ENCODE measurements at regions not wholly inside any gene's neighbourhood (a gene's known extent, or its start where the extent isn't known, plus 50 kb on each side); places are given as distances from the start of the nearest gene placed in this dataset.

- Histone ChIP-seq H3K56ac (replicated peaks; ENCODE audit: insufficient read length, low read depth, low read length) (no peak overlapping the region), H2BK5ac (ENCODE audit: low read depth, low read length) (no peak overlapping the region), H4K5ac (ENCODE audit: insufficient read length, low read depth, low read length) (no peak overlapping the region), H4K20me1 (replicated peaks in 1 of 2; ENCODE audit: control insufficient read depth in 1 of 2, insufficient read depth in 2 of 2, low read length in 2 of 2) (no peaks in the 10 kb centered on the region), H3K9ac (replicated peaks in 1 of 4; ENCODE audit: extremely low read depth in 1 of 4, low read depth in 3 of 4, low read length in 3 of 4) (no peak overlapping the region), H3K27me3 (replicated peaks in 1 of 4; ENCODE audit: control insufficient read depth in 3 of 4, extremely low read depth in 1 of 4, insufficient read depth in 3 of 4, low read length in 3 of 4) (no peaks in the 10 kb centered on the region), H2BK120ac (replicated peaks; ENCODE audit: low read depth, low read length) (no peak overlapping the region), H3K23me2 (ENCODE audit: low read depth, low read length) (no peaks in the 10 kb centered on the region), H3K79me2 (ENCODE audit: control insufficient read depth in 1 of 2, insufficient read depth in 2 of 2, low read length in 2 of 2) (no peaks in the 10 kb centered on the region), H3K4me3 (ENCODE audit: extremely low read depth in 1 of 4, insufficient read depth in 2 of 4, low read depth in 3 of 4, low read length in 4 of 4) (no peak overlapping the region), H4K8ac (ENCODE audit: extremely low read depth, insufficient read depth, low read length) (no peak overlapping the region), H3K23ac (ENCODE audit: insufficient read length) (no peak overlapping the region), H3K4me1 (replicated peaks in 1 of 4; ENCODE audit: control insufficient read depth in 3 of 4, insufficient read depth in 4 of 4, low read length in 3 of 4) (no peaks in the 10 kb centered on the region), H4K91ac (replicated peaks; ENCODE audit: insufficient read length, low read length) (no peak overlapping the region), H2AFZ (ENCODE audit: low read length) (no peak overlapping the region), H2AK5ac (ENCODE audit: low read depth, low read length) (no peak overlapping the region), H2BK20ac (ENCODE audit: low read length) (no peak overlapping the region), H2BK12ac (ENCODE audit: low read depth, low read length) (no peak overlapping the region), H3K9me3 (ENCODE audit: insufficient read depth in 2 of 2, low read depth in 1 of 2, low read length in 1 of 2) (no peaks in the 10 kb centered on the region), H3K18ac (ENCODE audit: extremely low read depth, low read length) (no peak overlapping the region), H3K4me2 (ENCODE audit: insufficient read depth in 1 of 2, low read depth in 2 of 2, low read length in 2 of 2) (no peak overlapping the region), H3K36me3 (ENCODE audit: control insufficient read depth in 2 of 4, insufficient read depth in 4 of 4, low read length in 3 of 4) (no peaks in the 10 kb centered on the region), H3K27ac (ENCODE audit: low read depth, low read length) (no peak overlapping the region), H3K14ac (ENCODE audit: insufficient read length) (no peak overlapping the region), H3K4ac (replicated peaks; ENCODE audit: insufficient read length, low read depth, low read length) (no peak overlapping the region), H2BK15ac (ENCODE audit: low read length) (no peak overlapping the region), H3K79me1 (ENCODE audit: low read depth, low read length) (no peaks in the 10 kb centered on the region)
- FAIRE-seq (no peak), DNase-seq (ENCODE audit: low read depth in 1 of 2, low spot score in 2 of 2) (no peak)
- ChIA-PET CTCF (ENCODE audit: partially characterized antibody) (no interaction called here), POLR2A (ENCODE audit: partially characterized antibody) (no interaction called here)
- WGBS, 2 experiments (ENCODE audit: extremely low coverage in 1 of 2, insufficient coverage in 1 of 2, insufficient read length in 1 of 2, insufficient replicate concordance in 2 of 2, low coverage in 1 of 2, low lambda C conversion rate in 2 of 2, missing lambda C conversion rate in 1 of 2) = 67% methylated on average over 2 of the region's 2 CpGs; no CpG with 5 or more reads in 1 of the 2 experiments
- no peak for TF ChIP-seq SP1 (IDR thresholded peaks at IDR 0.05; ENCODE audit: low read depth, low read length)
These were observed 163.7 kb upstream of the PPP1R2C start for GRCh38 chrX:42941671-42942070.
